Liver (tissue), 8 donors: ENCODE measurements at regions not wholly inside any gene's neighbourhood (a gene's known extent, or its start where the extent isn't known, plus 50 kb on each side); places are given as distances from the start of the nearest gene placed in this dataset.

Experiments
- DNase-seq: peaks from one replicate; pipeline ENCODE4 v3.0.0-alpha.2; 2017; ENCODE audit warnings: low spot score
- H3K27ac ChIP-seq, 2 donors: one replicate each; pipeline ENCODE4 v1.7.0; 2013; ENCODE audit warnings: inconsistent platforms in 2 of 2, low read length in 2 of 2, control low read depth in 1 of 2, low read depth in 1 of 2, mild to moderate bottlenecking in 1 of 2
- H3K27me3 ChIP-seq, 4 donors: one replicate each; pipeline versions ENCODE4 v1.6.1 to v1.7.0; 2013; ENCODE audit warnings: low read length in 3 of 4, inconsistent platforms in 1 of 4, mild to moderate bottlenecking in 1 of 4, moderate library complexity in 1 of 4; ENCODE audit not compliant: control insufficient read depth in 4 of 4, insufficient read depth in 4 of 4
- H3K36me3 ChIP-seq, 4 donors: one replicate each; pipeline versions ENCODE4 v1.6.1 to v1.7.0; 2013; ENCODE audit warnings: low read length in 3 of 4, mild to moderate bottlenecking in 3 of 4, low read depth in 1 of 4, moderate library complexity in 1 of 4; ENCODE audit not compliant: control insufficient read depth in 4 of 4, insufficient read depth in 3 of 4
- H3K4me1 ChIP-seq, 4 donors: one replicate each; pipeline versions ENCODE4 v1.6.1 to v1.7.0; 2013; ENCODE audit warnings: low read length in 3 of 4, mild to moderate bottlenecking in 3 of 4, moderate library complexity in 1 of 4; ENCODE audit not compliant: control insufficient read depth in 4 of 4, insufficient read depth in 4 of 4
- H3K4me3 ChIP-seq, 3 donors: one replicate each; pipeline versions ENCODE4 v1.6.1 to v1.7.0; 2013; ENCODE audit warnings: low read length in 3 of 3, control low read depth in 1 of 3, low read depth in 1 of 3, mild to moderate bottlenecking in 1 of 3
- H3K9ac ChIP-seq, 2 donors: one replicate each; pipeline ENCODE4 v1.7.0; 2013; ENCODE audit warnings: low read length in 2 of 2, mild to moderate bottlenecking in 2 of 2, moderate library complexity in 2 of 2, control low read depth in 1 of 2, low read depth in 1 of 2
- H3K9me3 ChIP-seq, 4 donors: one replicate each; pipeline versions ENCODE4 v1.6.1 to v1.7.0; 2013; ENCODE audit warnings: low read length in 3 of 4; ENCODE audit not compliant: control insufficient read depth in 4 of 4
- ATF3 ChIP-seq: IDR thresholded peaks from 2 replicates; pipeline ENCODE4 v1.6.1; 2016; ENCODE audit warnings: antibody characterized with exemption
- EGR1 ChIP-seq, 2 donors: IDR thresholded peaks; 2 replicates each; pipeline ENCODE4 v1.6.1; 2016 to 2018; ENCODE audit warnings: antibody characterized with exemption in 2 of 2, low read depth in 2 of 2
- FOXA1 ChIP-seq: IDR thresholded peaks from 2 replicates; pipeline ENCODE4 v1.6.1; 2016; ENCODE audit warnings: antibody characterized with exemption
- FOXA2 ChIP-seq: IDR thresholded peaks from 2 replicates; pipeline ENCODE4 v1.6.1; 2016; ENCODE audit warnings: antibody characterized with exemption
- GABPA ChIP-seq, 2 donors: IDR thresholded peaks in 1 of 2; conservative IDR thresholded peaks in 1 of 2; 2 replicates each; pipeline ENCODE4 v1.6.1; 2016; ENCODE audit warnings: antibody characterized with exemption in 2 of 2, mild to moderate bottlenecking in 1 of 2, moderate library complexity in 1 of 2
- HNF4A ChIP-seq, 2 donors: conservative IDR thresholded peaks; 2 replicates each; pipeline ENCODE4 v1.6.1; 2016; ENCODE audit warnings: antibody characterized with exemption in 2 of 2, mild to moderate bottlenecking in 2 of 2
- HNF4G ChIP-seq: IDR thresholded peaks from 2 replicates; pipeline ENCODE4 v1.6.1; 2016; ENCODE audit warnings: antibody characterized with exemption
- JUND ChIP-seq, 2 donors: IDR thresholded peaks; 2 replicates each; pipeline ENCODE4 v1.6.1; 2016; ENCODE audit warnings: antibody characterized with exemption in 2 of 2
- MAX ChIP-seq: IDR thresholded peaks from 2 replicates; pipeline ENCODE4 v1.6.1; 2016; ENCODE audit warnings: antibody characterized with exemption
- NR2F2 ChIP-seq: IDR thresholded peaks from 2 replicates; pipeline ENCODE4 v1.6.1; 2016; ENCODE audit warnings: antibody characterized with exemption
- RAD21 ChIP-seq, 2 donors: IDR thresholded peaks; 2 replicates each; pipeline ENCODE4 v1.6.1; 2016; ENCODE audit warnings: antibody characterized with exemption in 2 of 2, mild to moderate bottlenecking in 2 of 2
- RXRA ChIP-seq, 2 donors: IDR thresholded peaks; 2 replicates each; pipeline ENCODE4 v1.6.1; 2017 to 2018; ENCODE audit warnings: antibody characterized with exemption in 2 of 2, mild to moderate bottlenecking in 1 of 2
- TAF1 ChIP-seq: conservative IDR thresholded peaks from 2 replicates; pipeline ENCODE4 v1.6.1; 2016; ENCODE audit warnings: antibody characterized with exemption, mild to moderate bottlenecking
- WGBS: extraction: QIAGEN DNeasy Blood & Tissue Kit; methylation state at CpG from one replicate; pipeline ENCODE4 v1.1.7; 2013; 5-methylcytosine and 5-hydroxymethylcytosine counted together
- TF ChIP-seq, protein P1 (sequence below): IDR thresholded peaks from 2 replicates; pipeline ENCODE4 v1.6.1; 2016; ENCODE audit warnings: antibody characterized with exemption, mild to moderate bottlenecking
- TF ChIP-seq, protein P2 (sequence below): IDR thresholded peaks from 2 replicates; pipeline ENCODE4 v1.6.1; 2016; ENCODE audit warnings: antibody characterized with exemption
- TF ChIP-seq, protein P3 (sequence below): fragments of 150-350 bp; IDR thresholded peaks from 2 replicates; pipeline ENCODE4 v1.5.1; 2017; ENCODE audit warnings: improper control_type of control experiment, low read depth, low read length; ENCODE audit not compliant: missing input control
- donor health status: healthy.
- donor health status: healthy.
- donor health status: healthy.
- donor health status: healthy.
- donor health status: healthy.

DNA sequence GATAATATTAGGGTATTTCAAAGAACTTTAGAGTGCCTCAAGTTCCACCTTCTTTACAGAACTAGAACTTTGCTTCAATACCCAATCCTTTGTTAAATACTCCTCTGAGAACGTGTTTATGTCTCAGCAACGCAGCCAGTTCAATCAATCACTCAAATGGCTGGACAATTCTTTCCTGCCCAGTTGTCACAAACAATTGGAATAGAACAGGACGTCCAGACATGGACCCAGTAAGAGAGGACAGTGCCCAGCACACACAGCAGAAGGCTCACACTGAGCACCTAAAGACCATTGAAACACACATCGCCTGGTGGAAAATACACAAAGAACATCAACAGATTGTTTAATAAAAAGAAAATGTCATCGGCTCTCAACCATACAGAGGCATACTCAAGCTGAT is 140.6 kb downstream of the TTLL2 start:
- DNase-seq: no peak
- H3K4me1 ChIP-seq: no peaks in the 10 kb centered on the region
- H3K27ac ChIP-seq: no peak overlapping the region
- no peak overlapping the region for H3K4me3 ChIP-seq
- no peak overlapping the region for H3K9ac ChIP-seq
- H3K36me3 ChIP-seq: no peaks in the 10 kb centered on the region
- H3K27me3 ChIP-seq: no peaks in the 10 kb centered on the region
- TF ChIP-seq, protein P1, sequence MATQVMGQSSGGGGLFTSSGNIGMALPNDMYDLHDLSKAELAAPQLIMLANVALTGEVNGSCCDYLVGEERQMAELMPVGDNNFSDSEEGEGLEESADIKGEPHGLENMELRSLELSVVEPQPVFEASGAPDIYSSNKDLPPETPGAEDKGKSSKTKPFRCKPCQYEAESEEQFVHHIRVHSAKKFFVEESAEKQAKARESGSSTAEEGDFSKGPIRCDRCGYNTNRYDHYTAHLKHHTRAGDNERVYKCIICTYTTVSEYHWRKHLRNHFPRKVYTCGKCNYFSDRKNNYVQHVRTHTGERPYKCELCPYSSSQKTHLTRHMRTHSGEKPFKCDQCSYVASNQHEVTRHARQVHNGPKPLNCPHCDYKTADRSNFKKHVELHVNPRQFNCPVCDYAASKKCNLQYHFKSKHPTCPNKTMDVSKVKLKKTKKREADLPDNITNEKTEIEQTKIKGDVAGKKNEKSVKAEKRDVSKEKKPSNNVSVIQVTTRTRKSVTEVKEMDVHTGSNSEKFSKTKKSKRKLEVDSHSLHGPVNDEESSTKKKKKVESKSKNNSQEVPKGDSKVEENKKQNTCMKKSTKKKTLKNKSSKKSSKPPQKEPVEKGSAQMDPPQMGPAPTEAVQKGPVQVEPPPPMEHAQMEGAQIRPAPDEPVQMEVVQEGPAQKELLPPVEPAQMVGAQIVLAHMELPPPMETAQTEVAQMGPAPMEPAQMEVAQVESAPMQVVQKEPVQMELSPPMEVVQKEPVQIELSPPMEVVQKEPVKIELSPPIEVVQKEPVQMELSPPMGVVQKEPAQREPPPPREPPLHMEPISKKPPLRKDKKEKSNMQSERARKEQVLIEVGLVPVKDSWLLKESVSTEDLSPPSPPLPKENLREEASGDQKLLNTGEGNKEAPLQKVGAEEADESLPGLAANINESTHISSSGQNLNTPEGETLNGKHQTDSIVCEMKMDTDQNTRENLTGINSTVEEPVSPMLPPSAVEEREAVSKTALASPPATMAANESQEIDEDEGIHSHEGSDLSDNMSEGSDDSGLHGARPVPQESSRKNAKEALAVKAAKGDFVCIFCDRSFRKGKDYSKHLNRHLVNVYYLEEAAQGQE: no peak
- TF ChIP-seq HNF4G (no peak), NR2F2 (no peak), FOXA1 (no peak), MAX (no peak), RXRA (IDR thresholded peaks at IDR 0.05) (no peak), TAF1 (no peak), RAD21 (IDR thresholded peaks at IDR 0.05) (no peak), HNF4A (conservative IDR thresholded peaks at IDR 0.05) (no peak), EGR1 (IDR thresholded peaks at IDR 0.05; ENCODE audit: low read depth in 2 of 2) (no peak), JUND (IDR thresholded peaks at IDR 0.05) (no peak)
- TF ChIP-seq, protein P2, sequence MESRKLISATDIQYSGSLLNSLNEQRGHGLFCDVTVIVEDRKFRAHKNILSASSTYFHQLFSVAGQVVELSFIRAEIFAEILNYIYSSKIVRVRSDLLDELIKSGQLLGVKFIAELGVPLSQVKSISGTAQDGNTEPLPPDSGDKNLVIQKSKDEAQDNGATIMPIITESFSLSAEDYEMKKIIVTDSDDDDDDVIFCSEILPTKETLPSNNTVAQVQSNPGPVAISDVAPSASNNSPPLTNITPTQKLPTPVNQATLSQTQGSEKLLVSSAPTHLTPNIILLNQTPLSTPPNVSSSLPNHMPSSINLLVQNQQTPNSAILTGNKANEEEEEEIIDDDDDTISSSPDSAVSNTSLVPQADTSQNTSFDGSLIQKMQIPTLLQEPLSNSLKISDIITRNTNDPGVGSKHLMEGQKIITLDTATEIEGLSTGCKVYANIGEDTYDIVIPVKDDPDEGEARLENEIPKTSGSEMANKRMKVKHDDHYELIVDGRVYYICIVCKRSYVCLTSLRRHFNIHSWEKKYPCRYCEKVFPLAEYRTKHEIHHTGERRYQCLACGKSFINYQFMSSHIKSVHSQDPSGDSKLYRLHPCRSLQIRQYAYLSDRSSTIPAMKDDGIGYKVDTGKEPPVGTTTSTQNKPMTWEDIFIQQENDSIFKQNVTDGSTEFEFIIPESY: no peak
- TF ChIP-seq, protein P3, sequence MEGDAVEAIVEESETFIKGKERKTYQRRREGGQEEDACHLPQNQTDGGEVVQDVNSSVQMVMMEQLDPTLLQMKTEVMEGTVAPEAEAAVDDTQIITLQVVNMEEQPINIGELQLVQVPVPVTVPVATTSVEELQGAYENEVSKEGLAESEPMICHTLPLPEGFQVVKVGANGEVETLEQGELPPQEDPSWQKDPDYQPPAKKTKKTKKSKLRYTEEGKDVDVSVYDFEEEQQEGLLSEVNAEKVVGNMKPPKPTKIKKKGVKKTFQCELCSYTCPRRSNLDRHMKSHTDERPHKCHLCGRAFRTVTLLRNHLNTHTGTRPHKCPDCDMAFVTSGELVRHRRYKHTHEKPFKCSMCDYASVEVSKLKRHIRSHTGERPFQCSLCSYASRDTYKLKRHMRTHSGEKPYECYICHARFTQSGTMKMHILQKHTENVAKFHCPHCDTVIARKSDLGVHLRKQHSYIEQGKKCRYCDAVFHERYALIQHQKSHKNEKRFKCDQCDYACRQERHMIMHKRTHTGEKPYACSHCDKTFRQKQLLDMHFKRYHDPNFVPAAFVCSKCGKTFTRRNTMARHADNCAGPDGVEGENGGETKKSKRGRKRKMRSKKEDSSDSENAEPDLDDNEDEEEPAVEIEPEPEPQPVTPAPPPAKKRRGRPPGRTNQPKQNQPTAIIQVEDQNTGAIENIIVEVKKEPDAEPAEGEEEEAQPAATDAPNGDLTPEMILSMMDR: no peak
- no peaks in the 10 kb centered on the region for H3K9me3 ChIP-seq
- WGBS: 70% methylated on average over 5 of the region's 5 CpGs

- H3K9me3 ChIP-seq: no peaks in the 10 kb centered on the region
- DNase-seq: no peak
- H3K27me3 ChIP-seq: no peaks in the 10 kb centered on the region
- H3K36me3 ChIP-seq: no peaks in the 10 kb centered on the region
- H3K9ac ChIP-seq: no peak overlapping the region
- H3K4me1 ChIP-seq: no peaks in the 10 kb centered on the region
- 94% methylated on average over 9 of the region's 9 CpGs for WGBS
- no peak overlapping the region for H3K27ac ChIP-seq
- H3K4me3 ChIP-seq: no peak overlapping the region
- TF ChIP-seq, protein P2: no peak
- TF ChIP-seq HNF4G (no peak), NR2F2 (no peak), FOXA2 (no peak), TAF1 (no peak), GABPA (IDR thresholded peaks at IDR 0.05 in 1 of 2, conservative IDR thresholded peaks at IDR 0.05 in 1 of 2) (no peak), JUND (IDR thresholded peaks at IDR 0.05) (no peak), RXRA (IDR thresholded peaks at IDR 0.05) (no peak), EGR1 (IDR thresholded peaks at IDR 0.05; ENCODE audit: low read depth in 2 of 2) (no peak), HNF4A (conservative IDR thresholded peaks at IDR 0.05) (no peak), FOXA1 (no peak), ATF3 (no peak)
- TF ChIP-seq, protein P3: no peak
Measured at GRCh38 chr6:167467282-167467681, 142.4 kb downstream of the TTLL2 start.
